HG02642 (cell line): ENCODE measurements at regions not wholly inside any gene's neighbourhood (a gene's known extent, or its start where the extent isn't known, plus 50 kb on each side); places are given as distances from the start of the nearest gene placed in this dataset.

Experiments used
- ATAC-seq: cut with Tn5 transposase; IDR thresholded peaks from one replicate; pipeline ENCODE4 v1.9.1; 2021; ENCODE audit warnings: mild to moderate bottlenecking; ENCODE audit not compliant: unreplicated experiment, poor library complexity

DNA sequence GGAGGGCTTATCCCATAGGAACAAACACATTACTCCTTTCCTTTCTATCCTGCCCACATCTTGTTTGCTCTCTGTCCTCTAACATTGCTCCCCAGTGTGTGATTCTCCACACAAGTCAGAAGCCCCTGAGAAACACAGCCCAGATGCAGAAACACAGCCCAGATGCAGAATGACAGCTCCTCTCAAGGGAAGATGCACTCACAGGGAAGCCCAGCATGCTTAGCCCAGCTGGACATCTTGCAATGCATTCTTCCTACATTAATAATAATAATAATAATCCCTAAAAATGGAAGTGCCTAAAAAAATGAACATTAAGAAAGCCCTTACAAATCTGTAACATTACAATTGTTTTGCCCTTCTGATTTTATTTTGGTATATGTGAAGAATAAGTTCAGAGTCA, 172.1 kb downstream of the CBLN2 start:
- ATAC-seq = no peak

DNA sequence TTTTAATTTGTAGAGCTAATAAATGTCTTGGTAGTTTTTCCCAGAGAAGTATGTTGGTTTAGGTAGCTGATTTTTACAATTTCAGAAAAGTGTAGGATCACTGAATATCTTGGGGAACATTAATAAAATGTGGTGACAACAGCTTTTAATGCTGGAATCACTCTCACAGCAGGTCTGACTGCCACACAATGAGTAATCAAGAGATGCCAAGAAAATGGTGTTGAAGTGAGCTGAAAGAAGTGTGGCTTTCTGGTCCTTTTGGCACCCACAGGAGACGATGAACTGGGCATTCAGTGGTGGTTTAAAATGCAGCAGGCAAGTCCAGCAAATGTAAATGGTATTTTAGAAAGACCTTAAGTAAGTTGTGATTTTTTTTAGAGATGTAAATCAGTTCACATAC, 175.8 kb downstream of the CBLN2 start:
- no peak for ATAC-seq

DNA sequence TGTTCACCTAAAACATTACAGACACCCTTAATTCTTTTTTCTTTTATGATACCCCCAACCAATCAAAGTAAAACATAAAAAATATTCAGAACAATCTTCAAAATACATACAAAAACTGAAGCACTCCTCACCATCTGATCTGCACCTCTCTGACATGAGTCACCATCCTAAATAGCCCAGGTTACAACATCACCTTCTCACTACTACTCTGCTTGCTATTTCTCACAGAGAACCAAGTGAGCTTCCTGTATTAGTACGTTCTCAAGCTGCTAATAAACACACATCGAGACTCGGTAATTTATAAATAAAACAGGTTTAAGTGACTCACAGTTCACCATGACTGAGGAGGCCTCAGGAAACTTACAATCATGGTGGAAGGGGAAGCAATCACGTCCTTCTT, 183.5 kb downstream of the CBLN2 start:
- no peak for ATAC-seq

DNA sequence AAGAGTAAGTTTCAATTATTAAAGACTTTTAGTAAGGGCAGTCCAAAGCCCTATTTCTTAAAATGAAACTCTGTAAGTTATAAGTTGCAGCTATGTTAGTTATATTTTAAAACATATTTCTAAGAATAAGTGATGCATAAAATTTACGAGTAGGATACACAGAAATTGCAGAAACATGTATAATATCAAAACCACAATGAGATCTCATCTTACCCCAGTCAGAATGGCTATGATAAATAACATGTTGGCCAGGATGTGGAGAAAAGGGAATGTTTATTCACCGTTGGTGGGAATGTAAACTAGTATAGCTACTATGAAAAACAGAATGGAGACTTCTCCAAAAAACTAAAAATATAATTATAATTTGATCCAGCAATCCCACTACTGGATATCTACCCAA, 201.2 kb downstream of the CBLN2 start:
- ATAC-seq = no peak

DNA sequence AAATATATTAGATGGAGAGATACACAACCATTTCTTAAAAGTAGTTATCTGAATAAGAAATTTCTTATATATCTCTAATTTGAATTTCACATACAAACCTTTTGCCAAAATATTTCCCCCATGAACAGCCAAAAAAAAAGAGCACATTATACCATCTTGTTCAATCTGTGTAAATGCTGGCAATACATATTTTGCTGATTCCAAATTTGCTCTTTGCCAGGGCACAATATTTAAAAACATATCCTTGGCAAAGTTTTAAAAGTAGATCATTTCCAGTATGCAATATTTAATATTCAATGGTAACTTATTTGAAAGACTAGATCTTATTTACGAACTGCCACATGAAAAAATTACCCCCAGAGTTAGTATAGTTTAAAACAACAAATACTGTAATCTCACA, 204.2 kb downstream of the CBLN2 start:
- ATAC-seq = no peak

DNA sequence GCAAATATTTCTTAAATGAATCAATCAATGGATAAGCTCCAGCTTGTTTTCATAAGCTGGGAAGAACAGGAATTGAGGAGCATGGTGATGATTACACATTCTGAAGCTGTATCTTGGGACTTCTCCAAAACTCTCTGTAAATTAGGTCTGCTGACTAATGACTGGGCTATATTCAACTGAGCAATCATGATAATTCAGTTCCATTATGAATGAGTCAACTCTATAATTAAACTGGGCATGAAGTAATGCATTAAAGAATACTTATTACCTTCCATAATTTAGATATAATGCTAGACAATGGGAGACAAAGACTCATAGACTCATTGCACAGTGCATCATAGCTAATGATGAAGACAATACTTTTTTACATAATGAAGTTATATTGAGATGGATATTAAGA, 207.4 kb downstream of the CBLN2 start:
- no peak for ATAC-seq

DNA sequence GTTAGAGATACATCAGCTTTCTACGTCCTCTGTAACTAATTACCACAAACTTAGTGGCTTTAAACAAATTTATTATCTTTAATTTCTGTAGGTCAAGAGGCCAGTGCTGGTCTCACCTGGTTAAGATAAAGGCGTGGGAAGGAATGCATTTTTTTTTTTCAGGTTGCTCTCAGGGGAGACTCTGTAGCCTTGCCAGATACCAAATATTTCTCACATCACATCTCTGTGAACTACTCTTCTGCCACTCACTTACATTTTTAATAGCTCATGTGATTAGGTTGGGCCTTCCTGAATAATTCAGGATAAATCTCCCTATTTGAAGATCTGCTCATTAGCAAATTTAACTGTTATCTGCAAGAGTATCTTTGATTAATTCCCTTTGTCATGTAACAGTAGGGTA, 214.6 kb downstream of the CBLN2 start:
- ATAC-seq = no peak

DNA sequence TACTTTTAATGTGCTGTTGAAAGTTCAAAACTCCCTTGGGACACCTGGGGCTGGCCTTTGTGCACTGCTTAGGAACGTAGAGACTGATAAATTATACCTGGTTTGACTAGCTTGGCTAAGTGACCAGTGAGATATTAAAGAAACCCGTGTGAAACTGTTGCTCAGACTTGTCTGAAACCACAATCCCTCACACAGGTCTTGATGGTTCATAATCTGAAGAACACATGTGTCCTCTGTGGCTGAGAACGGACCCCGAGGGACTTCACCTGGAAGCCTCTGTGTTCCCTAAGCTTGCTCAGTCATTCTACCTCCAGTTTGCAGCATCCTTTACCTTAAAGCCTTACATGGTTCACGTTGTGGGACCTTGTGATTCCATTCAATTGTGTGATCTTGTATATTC, 218.8 kb downstream of the CBLN2 start:
- ATAC-seq = no peak

DNA sequence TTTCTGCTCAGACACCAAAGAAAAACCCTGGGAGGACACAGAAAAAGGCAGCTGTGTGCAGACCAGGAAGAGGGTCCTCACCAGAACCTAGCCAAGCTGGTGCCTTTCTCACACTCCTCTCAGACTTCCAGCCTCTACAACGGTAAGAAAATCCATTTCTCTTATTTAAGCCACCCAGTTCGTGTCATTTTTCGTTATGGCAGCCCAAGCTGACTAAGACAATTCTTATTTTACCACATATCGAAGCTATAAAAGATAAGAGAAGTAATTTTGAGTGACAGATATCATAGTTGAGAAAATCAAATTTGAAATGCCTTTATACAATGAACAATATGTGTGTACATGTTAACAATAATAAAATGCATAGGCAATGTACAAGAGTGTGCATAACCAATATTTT, 219.5 kb downstream of the CBLN2 start:
- ATAC-seq = no peak

DNA sequence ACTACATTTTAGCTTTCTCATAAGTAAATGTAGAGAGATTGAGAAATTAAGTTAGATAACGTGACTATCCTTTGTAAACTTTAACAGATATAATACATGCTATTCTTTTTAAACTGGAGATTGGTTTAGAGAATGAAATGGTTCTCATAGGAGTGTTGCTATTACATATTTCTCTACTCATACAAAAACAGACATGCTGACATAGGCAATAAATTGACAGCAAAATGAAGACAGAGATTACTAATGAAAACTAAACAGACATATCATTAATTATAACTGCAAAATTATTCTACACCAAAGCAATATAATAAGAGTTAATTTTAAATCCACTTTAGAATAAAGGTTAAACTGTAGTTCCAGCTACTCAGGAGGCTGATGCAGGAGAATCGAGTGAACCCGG, 227.6 kb downstream of the CBLN2 start:
- no peak for ATAC-seq

DNA sequence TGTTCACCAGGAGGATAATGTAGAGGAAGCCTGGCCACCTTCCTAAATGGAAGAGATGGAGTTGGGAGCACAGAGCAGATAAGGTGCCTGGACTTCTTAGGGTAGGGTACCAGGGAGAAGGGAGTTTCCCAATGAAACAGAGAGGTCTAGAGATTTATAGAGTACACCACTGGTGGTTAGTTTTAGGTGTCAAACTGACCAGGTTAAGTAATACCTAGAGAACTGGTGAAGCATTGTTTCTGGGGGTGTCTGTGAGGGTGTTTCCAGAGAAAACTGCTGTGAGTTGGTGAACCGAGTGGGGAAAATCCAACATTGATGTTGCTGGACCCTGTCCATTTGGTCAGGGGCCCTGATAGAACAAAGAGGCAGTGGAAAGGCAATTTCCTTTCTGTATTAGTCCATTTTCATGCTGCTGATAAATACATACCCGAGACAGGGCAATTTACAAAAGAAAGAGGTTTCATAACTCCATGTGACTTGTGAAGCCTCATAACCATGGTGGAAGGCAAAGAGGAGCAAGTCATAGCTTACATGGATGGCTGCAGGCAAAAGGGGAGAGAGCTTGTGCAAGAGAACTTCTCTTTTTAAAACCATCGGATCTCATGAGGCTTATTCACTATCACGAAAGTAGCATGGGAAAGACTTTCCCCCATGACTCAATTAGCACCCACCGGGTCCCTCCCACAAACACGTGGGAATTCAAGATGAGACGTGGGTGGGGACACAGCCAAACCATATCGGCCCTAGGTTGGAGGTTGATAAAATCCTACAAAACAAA, 260.8 kb downstream of the CBLN2 start:
- ATAC-seq = no peak

DNA sequence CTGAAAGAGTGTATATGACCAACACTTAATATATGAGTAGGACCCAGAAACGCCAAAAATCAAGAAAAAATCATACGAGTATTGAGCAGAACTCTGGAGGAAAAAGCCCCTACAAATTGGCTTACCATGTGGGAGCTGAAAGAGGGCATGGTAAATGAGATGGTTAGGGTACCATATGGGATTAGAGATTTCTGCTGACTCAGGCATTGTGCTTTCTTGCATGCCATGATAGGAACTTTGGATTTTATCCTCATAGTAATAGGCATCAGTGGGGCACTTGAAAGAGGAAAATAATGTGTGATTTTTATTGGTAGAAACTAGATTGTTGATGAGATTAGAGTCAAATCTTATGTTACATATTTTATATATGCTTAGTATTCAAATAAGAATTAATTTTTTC, 271.1 kb downstream of the CBLN2 start:
- no peak for ATAC-seq

DNA sequence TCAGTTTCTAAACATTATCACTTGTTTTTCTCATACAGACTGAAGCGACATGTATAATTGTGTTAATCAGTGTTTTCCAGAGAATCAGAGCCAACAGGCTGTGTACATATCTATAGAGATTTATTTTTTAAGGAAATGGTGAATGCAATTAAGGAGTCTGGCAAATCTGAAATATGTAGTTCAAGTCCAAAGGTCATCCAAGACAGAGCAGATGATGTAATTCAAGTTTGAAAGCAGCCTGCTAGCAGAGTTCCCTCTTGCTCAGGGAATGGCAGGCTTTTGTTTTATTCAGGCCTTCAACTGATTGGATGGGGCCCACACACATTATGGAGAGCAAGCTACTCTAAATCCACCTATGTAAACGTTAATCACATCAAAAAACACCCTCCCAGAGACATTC, 282.6 kb downstream of the CBLN2 start:
- ATAC-seq = no peak

DNA sequence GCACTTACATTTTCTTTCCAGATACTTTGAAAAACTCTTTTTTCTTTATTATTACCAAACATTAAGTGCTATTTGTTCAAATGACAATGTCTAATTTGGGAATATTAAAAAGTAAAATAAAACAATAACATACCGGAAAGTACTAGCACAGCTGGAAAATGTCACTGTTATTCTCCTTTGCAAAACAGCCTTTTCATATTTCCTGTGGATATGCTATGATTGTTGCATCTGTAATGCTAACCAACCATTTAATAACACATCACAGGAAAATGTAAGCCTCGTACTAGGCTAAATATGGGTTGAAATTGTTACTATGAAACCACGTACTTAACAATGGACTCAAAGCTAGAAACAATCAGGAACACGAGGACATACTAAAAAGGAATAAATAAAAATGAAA, 298.1 kb downstream of the CBLN2 start:
- ATAC-seq = no peak

DNA sequence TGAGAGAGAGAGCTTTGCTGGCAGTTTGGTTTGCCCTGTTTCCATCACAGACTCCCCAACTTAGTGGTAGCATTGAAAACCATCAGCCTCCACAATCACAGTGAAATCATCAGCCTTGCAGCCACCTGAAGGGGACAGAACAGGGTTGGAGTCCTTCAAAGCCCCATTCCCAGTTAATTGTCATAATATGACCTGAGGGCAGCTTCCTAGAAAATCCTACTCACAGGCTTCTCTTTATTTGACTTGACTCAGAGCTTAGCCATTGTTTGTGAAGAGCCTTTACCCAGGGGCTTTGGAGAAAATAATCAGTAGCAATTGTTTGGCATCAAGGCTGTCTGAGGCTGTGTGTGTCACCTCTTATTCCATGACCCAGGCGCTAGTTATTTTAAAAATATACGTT, 308.7 kb downstream of the CBLN2 start:
- ATAC-seq = no peak

DNA sequence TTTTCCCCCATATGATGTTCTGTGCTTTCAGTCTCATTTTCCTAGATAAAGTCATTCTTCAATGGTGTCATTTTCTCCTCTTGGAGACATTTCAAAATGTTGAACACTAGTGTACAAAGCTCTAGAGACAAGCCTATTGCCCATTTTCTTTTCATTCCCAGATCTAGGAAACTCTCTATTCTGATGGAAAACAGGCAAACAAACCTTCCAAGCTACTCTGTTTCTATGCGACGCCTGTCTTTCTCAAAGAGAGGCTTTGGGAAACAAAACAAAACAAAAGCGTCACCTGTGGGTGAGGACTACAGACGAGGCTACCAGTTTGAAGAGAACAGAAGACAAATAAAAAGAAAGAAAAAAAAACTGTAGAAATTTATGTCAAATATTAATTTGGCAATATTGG, 311.0 kb downstream of the CBLN2 start:
- ATAC-seq = no peak

DNA sequence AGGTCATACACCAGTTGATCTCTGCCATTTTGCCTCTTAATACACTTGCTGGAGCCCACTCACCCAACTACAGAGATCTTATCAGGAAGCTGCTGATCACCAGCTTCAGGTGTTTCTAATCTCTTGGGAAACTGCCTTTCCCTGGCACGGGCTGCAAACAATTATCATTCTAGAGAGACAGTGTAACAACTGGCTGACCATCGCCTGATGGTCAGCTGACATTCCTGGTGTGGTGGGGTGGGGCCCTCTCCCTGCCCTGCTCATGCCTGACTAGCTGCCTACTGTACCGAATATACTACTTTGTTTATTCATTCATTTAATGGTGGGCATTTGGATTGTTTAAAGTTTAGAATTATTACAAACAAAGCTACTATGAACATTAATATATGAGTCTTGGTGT, 311.5 kb downstream of the CBLN2 start:
- ATAC-seq = no peak

DNA sequence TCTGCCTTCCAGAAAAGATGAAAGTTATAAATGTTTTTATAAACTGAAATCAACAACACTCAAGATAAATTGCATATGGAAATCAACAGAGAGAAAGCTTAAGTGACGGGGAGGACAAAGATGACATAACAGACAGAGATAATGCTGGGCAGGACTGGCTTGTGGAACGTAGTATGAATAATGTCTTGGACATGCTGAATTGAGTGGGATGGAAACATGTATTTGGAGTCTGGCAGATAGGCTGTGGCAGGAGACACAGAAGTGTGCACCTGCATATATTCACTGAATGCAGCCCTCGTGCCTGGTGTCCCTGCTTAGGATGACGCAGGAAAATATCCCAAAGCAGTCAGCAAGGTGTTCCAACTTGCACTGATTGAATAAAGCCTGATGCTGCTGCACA, 318.2 kb downstream of the CBLN2 start:
- no peak for ATAC-seq

DNA sequence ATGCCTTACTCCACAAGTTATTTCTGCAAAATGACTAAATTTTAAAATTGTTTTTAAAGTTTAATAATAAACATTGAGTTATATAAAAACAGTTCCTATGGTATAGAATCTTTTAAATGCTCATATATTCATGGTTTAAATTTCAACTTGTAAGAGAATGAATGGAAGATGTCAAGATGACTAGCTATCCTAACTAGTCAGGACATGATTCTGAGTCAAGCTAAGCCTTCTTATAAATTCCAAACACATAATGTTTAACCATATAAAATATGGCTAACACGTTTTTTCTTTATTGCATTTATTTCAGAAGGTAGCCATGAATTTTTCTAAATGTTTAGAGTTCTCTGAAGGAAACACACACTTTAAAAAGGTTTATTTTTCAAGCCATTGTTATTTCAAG, 320.4 kb downstream of the CBLN2 start:
- no peak for ATAC-seq

DNA sequence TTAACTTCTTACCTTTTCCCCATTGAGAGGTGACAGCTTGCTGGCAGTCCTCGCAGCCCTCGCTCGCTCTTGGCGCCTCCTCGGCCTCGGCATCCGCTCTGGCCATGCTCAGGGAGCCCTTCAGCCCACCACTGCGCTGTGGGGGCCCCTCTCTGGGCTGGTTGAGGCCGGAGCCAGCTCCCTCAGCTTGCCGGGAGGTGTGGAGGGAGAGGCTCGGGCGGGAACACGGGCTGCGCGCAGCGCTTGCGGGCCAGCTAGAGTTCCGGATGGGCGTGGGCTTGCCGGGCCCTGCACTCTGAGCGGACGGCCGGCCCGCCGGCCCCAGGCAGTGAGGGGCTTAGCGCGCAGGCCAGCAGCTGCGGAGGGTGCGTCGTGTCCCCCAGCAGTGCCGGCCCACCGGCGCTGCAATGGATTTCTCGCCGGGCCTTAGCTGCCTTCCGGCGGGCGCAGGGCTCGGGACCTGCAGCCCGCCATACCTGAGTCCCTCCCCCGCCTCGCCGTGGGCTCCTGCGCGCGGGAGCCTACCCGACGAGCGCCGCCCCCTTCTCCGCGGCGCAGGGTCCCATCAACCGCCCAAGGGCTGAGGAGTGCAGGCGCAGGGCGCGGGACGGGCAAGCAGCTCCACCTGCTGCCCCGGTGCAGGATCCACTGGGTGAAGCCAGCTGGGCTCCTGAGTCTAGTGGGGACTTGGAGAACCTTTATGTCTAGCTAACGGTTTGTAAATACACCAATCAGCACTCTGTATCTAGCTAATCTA, 335.0 kb downstream of the CBLN2 start:
- ATAC-seq = no peak

DNA sequence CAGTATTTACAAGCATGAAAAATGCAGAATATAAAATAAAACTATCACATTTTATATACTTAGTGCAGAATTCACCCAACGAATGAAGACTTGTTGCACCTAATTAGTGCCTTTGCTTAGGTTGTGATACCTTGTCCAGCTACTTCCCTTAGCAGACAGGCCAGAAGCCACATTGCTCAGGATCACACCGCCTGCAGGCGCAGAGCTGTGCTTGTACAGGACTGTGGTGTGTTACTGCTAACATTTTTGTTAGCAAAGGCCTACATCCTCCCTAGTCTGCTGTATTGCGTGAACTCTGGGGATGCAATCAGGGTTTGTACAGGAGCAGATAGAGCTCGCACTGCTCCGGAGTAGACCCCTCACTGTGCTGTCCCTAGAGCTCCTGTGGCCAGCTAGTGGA, 336.9 kb downstream of the CBLN2 start:
- no peak for ATAC-seq

DNA sequence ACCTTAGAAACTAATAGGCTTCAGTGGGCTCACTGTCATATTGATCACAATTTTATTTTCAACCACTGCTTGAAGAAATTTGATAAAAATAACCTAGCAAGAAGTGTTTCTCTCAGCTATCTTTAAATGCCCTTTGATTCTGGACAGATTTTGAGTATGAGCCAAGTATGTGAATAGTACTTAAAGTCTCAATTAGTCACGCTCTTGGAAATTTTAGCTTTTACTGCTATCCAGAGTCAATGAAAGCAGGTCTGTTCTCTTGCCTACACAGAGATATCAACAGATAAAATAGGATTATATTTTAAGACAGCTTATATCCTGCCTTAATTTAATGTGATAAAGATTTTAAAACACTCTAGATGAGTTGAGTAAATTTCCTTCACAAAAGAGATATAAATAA, 337.3 kb downstream of the CBLN2 start:
- no peak for ATAC-seq
